ENCODE measurements at regions not wholly inside any gene's neighbourhood (a gene's known extent, or its start where the extent isn't known, plus 50 kb on each side); places are given as distances from the start of the nearest gene placed in this dataset.

DNA sequence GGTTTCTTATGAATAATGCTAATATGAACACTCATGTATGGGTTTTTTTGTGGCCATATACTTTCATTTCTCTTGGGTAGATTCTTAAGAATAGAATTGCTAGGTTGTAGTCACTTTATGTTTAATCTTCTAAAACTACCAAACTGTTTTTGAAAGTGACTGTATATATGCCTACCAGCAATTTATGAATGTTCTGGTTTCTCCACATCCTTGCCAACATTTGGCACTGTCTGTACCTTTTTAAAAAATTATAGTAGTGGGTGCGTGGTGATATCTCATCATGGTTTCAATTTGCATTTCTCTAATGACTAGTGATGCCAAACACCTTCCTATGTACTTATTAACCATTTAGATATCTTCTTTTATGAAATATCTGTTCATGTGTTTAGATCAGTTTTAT, 110.6 kb upstream of the RIOK3 start:
- no peak overlapping the region for H3K27ac ChIP-seq
- H3K9me3 ChIP-seq = no peaks in the 10 kb centered on the region
- 65 to 81% methylated on average over 1 of the region's 1 CpG for WGBS, 2 donors
- H3K4me1 ChIP-seq = peaks cover 0 to 18% (median 11%) of the 10 kb centered on the region in 3 donors
- H3K36me3 ChIP-seq = no peaks in the 10 kb centered on the region
- intact Hi-C loops (cut with DNase I) = no loop called here
- H3K4me3 ChIP-seq = no peak overlapping the region
- DNase-seq = no peak
- no peaks in the 10 kb centered on the region for H3K27me3 ChIP-seq
- TF ChIP-seq, protein P1, sequence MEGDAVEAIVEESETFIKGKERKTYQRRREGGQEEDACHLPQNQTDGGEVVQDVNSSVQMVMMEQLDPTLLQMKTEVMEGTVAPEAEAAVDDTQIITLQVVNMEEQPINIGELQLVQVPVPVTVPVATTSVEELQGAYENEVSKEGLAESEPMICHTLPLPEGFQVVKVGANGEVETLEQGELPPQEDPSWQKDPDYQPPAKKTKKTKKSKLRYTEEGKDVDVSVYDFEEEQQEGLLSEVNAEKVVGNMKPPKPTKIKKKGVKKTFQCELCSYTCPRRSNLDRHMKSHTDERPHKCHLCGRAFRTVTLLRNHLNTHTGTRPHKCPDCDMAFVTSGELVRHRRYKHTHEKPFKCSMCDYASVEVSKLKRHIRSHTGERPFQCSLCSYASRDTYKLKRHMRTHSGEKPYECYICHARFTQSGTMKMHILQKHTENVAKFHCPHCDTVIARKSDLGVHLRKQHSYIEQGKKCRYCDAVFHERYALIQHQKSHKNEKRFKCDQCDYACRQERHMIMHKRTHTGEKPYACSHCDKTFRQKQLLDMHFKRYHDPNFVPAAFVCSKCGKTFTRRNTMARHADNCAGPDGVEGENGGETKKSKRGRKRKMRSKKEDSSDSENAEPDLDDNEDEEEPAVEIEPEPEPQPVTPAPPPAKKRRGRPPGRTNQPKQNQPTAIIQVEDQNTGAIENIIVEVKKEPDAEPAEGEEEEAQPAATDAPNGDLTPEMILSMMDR (IDR thresholded peaks at IDR 0.05) = no peak
- no peak for TF ChIP-seq POLR2A (IDR thresholded peaks at IDR 0.05)

DNA sequence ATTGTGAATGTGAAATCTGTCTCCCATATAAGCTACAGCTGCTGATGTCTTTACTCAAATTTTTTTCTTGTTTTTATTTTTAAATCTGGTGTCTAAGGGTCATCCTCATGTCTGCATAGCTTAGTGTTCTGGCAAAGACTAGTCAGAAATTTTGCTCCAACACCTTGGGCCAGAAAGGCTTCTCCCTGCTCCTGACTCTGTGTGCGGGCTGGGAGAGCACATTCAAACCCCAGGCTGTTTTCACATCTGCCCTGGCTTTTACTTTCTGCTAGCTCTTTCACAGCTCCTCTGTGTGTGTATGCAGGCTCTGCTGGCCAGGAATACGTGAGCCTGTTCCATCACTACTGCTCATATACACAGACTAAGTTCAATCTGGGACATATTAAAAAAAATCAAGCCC, 102.9 kb upstream of the RIOK3 start:
- Histone ChIP-seq H3K36me3 (peaks cover 0 to 12% (median 0%) of the 10 kb centered on the region in 3 donors), H3K9me3 (no peaks in the 10 kb centered on the region), H3K4me3 (no peak overlapping the region), H3K27me3 (no peaks in the 10 kb centered on the region), H3K27ac (no peak overlapping the region), H3K4me1 (peaks cover 0 to 8% (median 0%) of the 10 kb centered on the region in 3 donors)
- WGBS, 2 donors = 76 to 93% methylated on average over 2 of the region's 2 CpGs
- intact Hi-C loops (cut with DNase I) = loop anchor here (10.0 kb wide), 2 partner anchors 115 to 215 kb away; partner anchors contain the start of gene CABLES1
- no peak for DNase-seq
- no peak for TF ChIP-seq POLR2A (IDR thresholded peaks at IDR 0.05)
- TF ChIP-seq, protein P1 (IDR thresholded peaks at IDR 0.05) = no peak

DNA sequence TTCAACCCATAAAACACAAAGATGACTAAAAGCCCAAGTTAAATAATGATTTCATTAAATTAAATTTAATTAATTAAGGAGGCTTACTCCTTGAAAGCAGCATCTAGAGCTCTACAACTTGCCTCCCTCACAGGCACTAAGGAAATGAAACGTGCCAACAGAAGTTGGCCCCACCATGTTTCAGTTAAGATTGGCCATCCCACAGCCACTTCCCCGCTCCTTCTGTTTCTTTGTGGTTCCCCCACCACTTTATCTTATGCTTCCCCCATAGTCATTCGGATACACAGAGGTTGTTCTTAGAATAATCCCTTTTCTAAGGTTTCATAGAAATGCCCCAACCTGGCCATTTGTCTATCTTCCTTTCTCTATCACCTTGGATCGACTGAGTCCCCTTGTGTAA, 101.6 kb upstream of the RIOK3 start:
- TF ChIP-seq, protein P1 (IDR thresholded peaks at IDR 0.05) = no peak
- no peak for TF ChIP-seq POLR2A (IDR thresholded peaks at IDR 0.05)
- 87 to 89% methylated on average over 4 of the region's 4 CpGs for WGBS, 2 donors
- intact Hi-C loops (cut with DNase I) = loop anchor here (10.0 kb wide), 2 partner anchors 117 to 217 kb away; partner anchors contain the start of gene CABLES1

DNA sequence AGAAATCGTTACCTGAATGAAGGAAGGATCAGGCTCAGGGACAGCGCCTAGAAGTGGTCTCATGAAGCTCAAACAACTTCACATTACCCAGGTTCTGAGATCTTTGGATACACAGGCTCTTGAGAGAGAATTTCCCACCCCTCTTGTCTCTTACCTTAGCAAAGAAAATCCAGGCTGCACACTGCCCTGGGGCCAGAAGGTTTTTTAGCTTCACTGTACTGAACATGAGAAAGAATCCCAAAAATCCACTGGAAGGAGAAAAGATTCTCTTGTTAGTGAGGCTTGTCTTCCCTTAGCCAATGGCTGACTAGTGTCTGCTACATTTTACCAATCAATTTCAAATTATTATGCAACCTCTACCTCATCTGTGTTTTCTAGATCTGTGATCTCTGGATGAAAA, 101.0 kb upstream of the RIOK3 start:
- 91 to 100% methylated on average over 1 to 2 of the region's 2 CpGs for WGBS, 2 donors
- no peak overlapping the region for H3K27ac ChIP-seq
- no peaks in the 10 kb centered on the region for H3K27me3 ChIP-seq
- H3K4me1 ChIP-seq = peaks cover 0 to 21% (median 10%) of the 10 kb centered on the region in 3 donors
- DNase-seq = no peak
- intact Hi-C loops (cut with DNase I) = loop anchor here (10.0 kb wide), 2 partner anchors 117 to 217 kb away; partner anchors contain the start of gene CABLES1
- peaks cover 0 to 12% (median 0%) of the 10 kb centered on the region in 3 donors for H3K36me3 ChIP-seq
- no peak for TF ChIP-seq POLR2A (IDR thresholded peaks at IDR 0.05)
- TF ChIP-seq, protein P1 (IDR thresholded peaks at IDR 0.05) = no peak
- H3K4me3 ChIP-seq = no peak overlapping the region
- H3K9me3 ChIP-seq = no peaks in the 10 kb centered on the region

More for the DNA sequence above, 101.6 kb upstream of the RIOK3 start:
- Histone ChIP-seq H3K9me3 (no peaks in the 10 kb centered on the region), H3K4me3 (no peak overlapping the region), H3K27me3 (no peaks in the 10 kb centered on the region), H3K36me3 (peaks cover 0 to 12% (median 0%) of the 10 kb centered on the region in 3 donors), H3K27ac (no peak overlapping the region), H3K4me1 (peaks cover 0 to 16% (median 5%) of the 10 kb centered on the region in 3 donors)
- no peak for DNase-seq

DNA sequence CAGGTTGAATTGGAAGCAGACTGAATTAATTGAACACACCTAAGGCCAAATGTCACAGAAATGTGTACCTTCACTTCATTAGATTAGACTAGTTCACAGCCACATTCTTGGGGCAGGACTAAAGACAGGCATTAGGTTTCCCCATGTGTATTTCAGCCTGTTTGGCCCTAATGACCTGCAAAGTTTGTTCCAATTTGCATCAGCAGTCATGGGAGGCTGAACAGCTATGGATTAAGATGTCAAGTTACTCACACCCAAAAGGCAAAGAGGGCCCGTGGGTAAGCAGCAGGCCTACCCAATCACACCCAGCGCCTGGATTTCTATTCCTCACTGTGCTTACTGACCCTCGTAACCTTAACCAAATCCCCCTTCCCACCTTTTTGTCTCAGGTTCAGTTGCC, 99.6 kb upstream of the RIOK3 start:
- Histone ChIP-seq H3K36me3 (peaks cover 0 to 12% (median 0%) of the 10 kb centered on the region in 3 donors), H3K27me3 (no peaks in the 10 kb centered on the region), H3K9me3 (no peaks in the 10 kb centered on the region), H3K4me1 (peaks cover 0 to 36% (median 13%) of the 10 kb centered on the region in 3 donors), H3K4me3 (no peak overlapping the region), H3K27ac (no peak overlapping the region)
- WGBS, 2 donors = 47 to 49% methylated on average over 3 of the region's 3 CpGs
- no peak for DNase-seq
- TF ChIP-seq, protein P1 (IDR thresholded peaks at IDR 0.05) = no peak
- TF ChIP-seq POLR2A (IDR thresholded peaks at IDR 0.05) = no peak
- intact Hi-C loops (cut with DNase I) = loop anchor here (10.0 kb wide), 2 partner anchors 119 to 219 kb away; partner anchors contain the start of gene CABLES1
